SKM-1 (cell line): ENCODE measurements at regions not wholly inside any gene's neighbourhood (a gene's known extent, or its start where the extent isn't known, plus 50 kb on each side); places are given as distances from the start of the nearest gene placed in this dataset.
A peak's percentile ranks its signal among the peaks of the same experiment; 100 is the strongest.
"Not testable (repeated sequence)": the region's sequence is repeated elsewhere in the genome, so short reads cannot be mapped to it uniquely, and the experiment has no call there.

Experiments
- DNase-seq: peaks from one replicate; lab custom pipeline; 2025; ENCODE audit not compliant: unreplicated experiment; lab: John Stamatoyannopoulos, UW

DNA sequence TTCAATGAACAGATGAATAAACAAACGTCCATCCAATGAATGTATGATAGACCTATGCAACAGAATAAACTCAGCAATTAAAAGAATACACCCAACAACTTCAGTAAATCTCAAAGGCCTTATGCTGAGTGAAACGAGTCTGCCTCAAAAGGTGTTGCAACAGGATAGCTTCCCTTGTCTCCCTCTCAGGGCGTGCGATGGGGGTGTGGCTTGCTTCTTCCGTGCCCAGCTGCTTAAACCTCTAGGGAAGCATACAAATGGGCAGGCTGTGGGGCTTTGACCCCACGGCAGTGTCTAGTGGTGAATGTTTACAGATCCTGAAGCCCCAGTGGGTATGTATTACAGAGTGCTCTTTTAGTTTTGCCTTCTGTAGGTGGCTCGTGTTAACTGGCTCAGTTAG is 87.0 kb upstream of the CCL21 start:
- peak; percentile 28 for DNase-seq

DNA sequence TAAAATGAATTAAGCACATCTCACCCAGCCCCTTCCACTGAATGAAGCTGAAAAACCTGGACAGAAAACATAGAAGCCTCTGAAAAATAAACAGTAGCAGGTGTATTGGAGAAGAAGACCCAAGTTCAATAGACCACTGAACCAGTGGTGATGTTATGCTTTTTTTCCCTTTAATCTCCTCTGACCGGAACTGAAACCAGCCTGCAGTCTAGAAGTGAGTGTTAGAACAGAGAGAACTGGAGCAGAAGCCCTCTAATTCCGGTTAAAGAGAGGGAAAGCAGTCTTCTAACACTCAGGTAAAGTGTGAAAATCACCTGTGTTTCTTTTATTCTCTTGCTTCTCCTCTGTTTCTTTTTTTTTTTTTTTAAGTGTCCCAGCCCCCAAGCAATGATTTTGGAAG is 83.5 kb upstream of the CCL21 start:
- DNase-seq = no peak

DNA sequence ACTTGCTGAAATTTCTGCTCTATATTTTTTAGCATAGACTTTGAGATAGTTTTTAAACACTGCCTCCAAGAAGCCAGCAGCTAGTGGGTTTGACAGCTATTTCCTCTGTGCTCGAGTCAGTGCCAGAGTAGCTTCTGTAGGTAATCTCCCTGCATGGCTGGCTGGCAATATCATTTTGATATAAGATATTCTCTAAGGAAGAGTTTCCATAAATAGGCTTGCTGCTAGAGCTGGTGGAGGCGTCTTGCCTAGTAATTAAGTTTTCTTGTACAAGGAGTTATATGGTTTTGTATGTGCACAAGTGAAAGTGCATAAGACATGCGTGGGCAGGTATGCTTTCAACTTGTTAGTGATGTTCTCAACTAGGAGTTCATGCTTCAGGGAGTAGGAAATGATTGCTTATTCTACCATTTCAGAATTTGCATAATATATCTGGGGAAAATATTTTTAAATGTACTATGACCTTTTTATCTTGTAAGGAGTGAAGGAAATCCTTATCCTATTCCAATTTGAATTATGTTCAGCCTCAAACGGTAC is 74.1 kb upstream of the CCL21 start:
- no peak for DNase-seq

DNA sequence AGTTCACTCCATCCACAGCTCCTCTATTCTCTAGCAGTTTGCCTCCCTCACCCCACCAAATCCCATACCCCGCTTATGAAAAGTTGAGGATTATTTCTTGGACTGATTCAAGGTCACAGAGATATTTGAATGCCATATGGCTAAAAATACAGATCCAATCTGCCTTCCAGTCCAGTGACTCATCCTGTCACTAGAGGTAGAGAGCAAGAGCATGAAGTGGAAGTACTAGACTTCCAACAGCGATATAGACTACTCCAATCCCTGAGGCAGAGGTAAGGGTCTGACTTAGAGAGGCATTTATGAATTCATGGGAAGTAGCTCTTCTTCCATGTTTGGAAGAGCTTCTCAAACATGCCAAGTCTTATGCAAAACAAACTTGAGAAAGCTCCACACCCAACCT is 72.4 kb upstream of the CCL21 start:
- DNase-seq = no peak

DNA sequence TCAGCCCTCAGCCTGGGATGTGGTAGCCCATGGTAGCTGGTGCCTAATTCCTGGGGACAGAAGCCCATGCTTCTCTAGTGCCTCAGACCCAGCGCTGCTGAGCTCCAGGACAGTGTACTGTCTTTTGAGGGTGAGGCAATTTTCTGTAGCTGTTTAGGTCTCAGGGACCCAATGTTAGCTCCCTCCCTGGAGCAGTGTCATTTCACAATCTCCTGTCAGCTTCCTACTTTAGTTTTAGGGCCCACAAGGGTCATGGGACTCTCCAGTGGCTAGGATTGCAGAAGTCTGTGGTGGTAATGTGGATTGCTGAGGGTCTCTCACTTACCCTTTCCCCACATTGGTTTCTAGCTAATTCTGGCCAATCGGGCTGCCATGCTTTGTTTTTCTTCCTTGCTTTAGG is 67.7 kb upstream of the CCL21 start:
- peak; percentile 64 for DNase-seq

DNA sequence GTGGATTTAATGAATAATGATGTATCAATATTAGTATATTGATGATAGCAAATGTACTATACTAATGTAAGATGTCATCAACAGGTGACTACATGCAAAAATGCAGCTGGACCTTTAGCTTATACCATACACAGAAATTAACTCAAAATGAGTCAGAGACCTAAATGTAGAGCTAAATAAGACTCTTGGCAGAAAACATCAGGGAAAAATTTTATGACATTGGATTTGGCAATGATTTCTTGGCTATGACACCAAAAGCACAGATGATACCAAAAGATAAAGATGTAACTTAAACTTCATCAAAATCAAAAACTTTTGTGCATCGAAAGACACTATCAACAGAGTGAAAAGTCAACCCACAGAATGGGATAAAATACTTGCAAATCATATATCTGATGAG is 64.0 kb upstream of the CCL21 start:
- no peak for DNase-seq

DNA sequence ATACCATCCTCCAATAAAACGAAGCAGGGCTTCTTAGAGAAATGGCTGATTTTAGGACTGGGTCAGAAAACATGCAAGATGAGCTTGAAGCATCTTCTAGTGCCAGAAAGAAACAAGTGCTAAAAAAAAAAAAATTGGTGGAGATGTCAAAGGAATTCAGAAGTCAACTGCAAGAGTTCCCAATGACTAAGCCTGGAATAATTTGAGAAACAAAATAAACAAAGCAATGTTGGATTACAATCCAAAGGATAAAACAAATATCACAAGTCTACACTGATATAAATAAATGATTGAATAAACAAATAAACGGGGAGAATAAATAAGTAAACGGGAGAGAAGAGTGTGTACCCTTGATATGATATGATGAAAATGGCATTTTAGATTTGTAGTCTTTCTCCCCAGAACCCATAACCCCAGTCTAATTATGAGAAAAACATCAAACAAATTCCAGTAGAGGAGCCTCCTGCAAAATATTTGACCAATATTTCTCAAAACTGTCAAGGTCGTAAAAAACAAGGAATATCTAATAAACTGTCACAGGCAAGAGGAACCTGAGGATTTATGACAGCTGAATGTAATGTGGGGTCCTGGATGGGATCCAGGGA is 63.5 kb upstream of the CCL21 start:
- DNase-seq = no peak

DNA sequence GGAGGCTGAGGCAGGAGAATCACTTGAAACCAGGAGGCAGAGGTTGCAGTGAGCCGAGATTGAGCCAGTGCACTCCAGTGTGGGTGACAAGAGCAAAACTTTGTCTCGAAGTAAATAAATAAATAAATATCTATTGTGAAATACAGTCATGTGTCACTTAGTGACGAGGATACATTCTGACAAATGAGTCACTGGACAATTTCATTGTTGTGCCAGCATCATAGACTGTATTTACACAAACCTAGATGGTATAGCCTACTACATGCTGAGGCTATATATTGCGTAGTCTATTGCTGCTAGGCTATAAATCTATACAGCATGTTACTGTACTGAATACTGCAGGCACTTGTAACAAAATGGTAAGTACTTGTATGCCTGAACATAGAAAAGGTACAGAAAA is 61.1 kb upstream of the CCL21 start:
- DNase-seq = no peak

DNA sequence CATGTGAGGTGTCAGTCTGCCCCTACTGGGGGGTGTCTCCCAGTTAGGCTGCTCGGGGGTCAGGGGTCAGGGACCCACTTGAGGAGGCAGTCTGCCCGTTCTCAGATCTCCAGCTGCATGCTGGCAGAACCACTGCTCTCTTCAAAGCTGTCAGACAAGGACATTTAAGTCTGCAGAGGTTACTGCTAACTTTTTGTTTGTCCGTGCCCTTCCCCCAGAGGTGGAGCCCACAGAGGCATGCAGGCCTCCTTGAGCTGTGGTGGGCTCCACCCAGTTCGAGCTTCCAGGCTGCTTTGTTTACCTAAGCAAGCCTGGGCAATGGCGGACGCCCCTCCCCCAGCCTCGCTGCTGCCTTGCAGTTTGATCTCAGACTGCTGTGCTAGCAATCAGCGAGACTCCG is 57.2 kb upstream of the CCL21 start:
- DNase-seq = not testable (repeated sequence)

DNA sequence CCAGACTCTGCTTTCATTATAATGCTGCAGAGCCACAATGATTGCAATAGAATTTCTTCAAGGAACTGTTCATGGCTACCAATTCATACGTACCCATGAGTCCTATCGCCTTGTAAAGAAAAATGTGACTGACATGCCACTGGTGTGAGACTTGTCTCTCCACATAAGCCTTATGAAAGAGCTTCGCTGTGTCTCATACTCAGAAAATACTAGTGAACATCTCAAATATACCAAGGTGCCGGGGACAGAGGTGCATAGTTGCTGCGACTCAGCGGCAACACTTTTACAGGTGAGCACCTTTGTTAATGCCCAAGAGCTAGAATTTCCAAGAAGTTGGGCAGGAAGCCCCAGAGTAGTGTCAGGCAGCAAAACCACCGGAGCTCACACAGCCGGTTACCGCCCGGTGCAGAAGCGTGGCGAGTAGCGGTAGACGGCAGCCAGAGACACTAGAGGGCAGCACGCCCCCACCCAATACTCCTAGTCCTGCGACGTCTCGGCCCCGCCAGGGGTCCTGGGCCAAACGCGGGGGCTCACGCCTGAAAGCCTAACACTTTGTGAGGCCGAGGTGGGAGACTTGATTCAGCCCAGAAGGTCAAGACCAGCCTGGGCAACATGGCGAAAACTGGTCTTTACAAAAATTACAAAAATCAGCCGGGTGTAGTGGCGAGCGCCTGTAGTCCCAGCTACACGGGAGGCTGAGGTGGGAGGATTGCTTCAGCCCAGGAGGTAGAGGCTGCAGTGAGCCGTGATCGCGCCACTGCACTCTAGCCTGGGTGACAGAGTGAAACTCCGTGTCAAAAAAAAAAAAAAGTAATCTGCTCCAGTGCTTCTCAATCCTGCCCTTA is 50.5 kb upstream of the CCL21 start:
- DNase-seq = peak; percentile 25
